Ishikawa (cell line): ENCODE measurements at regions not wholly inside any gene's neighbourhood (a gene's known extent, or its start where the extent isn't known, plus 50 kb on each side); places are given as distances from the start of the nearest gene placed in this dataset.

Experiments used
- CEBPB ChIP-seq: IDR thresholded peaks from 2 replicates; pipeline ENCODE4 v1.6.1; 2012
- CREB1 ChIP-seq: IDR thresholded peaks from 2 replicates; pipeline ENCODE4 v1.6.1; 2012; ENCODE audit warnings: low read depth
- EGR1 ChIP-seq: IDR thresholded peaks from 2 replicates; pipeline ENCODE4 v1.6.1; 2012
- EP300 ChIP-seq: IDR thresholded peaks from 2 replicates; pipeline ENCODE4 v1.6.1; 2012; ENCODE audit warnings: borderline replicate concordance
- FOXM1 ChIP-seq: IDR thresholded peaks from 2 replicates; pipeline ENCODE4 v1.6.1; 2012; ENCODE audit warnings: low read depth, borderline replicate concordance
- NFIC ChIP-seq: IDR thresholded peaks from 2 replicates; pipeline ENCODE4 v1.6.1; 2012
- RAD21 ChIP-seq: IDR thresholded peaks from 2 replicates; pipeline ENCODE4 v1.6.1; 2012; ENCODE audit warnings: low read depth
- TAF1 ChIP-seq: IDR thresholded peaks from 2 replicates; pipeline ENCODE4 v1.6.1; 2012; ENCODE audit warnings: low read depth, mild to moderate bottlenecking
- TCF12 ChIP-seq: IDR thresholded peaks from 2 replicates; pipeline ENCODE4 v1.6.1; 2012; ENCODE audit warnings: low read depth
- TEAD4 ChIP-seq: IDR thresholded peaks from 2 replicates; pipeline ENCODE4 v1.6.1; 2012
- YY1 ChIP-seq: IDR thresholded peaks from 2 replicates; pipeline ENCODE4 v1.6.1; 2012; ENCODE audit warnings: low read depth
- ZBTB7A ChIP-seq: IDR thresholded peaks from 2 replicates; pipeline ENCODE4 v1.6.1; 2012; ENCODE audit warnings: low read depth
- TF ChIP-seq, protein P1 (sequence below): IDR thresholded peaks from 2 replicates; pipeline ENCODE4 v1.6.1; 2012
- TF ChIP-seq, protein P2 (sequence below): IDR thresholded peaks from 2 replicates; pipeline ENCODE4 v1.6.1; 2012
- TF ChIP-seq, protein P3 (sequence below): IDR thresholded peaks from 2 replicates; pipeline ENCODE4 v1.6.1; 2012; ENCODE audit warnings: low read depth, mild to moderate bottlenecking

DNA sequence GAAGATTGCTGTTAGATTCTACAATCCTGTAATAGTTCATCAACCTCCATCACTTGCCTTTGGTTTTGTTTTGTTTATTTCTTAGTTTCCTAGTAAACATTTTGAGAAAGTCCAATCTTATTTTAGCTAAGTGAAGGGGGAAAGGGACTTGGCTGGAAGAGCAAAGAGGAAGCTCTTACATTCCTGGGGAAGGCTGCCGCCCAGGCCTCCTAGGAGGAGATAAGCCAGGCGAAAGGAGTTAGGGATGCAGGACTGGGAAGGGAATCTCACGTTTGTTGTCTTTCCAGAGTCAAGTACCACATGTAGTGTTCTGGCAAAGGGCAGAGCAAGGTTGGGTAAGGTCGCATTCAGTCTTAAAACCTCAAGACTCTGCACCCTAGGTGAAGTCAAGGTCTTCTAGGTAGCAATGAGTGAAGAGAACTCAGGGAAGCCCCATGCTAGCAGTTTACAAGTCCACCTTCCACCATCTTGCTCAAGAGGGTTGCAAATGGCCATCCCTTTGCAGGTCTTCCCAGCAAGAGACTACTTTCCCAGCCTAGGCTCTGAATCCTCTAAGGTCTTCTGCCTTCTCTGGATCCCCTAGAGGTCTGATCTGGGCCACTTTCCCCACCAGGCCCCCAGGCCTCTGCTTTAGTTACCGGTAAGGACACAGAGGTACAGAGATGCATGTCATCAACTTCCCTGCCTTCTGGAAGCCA, 320.7 kb downstream of the CYP26B1 start:
- TF ChIP-seq, protein P1, sequence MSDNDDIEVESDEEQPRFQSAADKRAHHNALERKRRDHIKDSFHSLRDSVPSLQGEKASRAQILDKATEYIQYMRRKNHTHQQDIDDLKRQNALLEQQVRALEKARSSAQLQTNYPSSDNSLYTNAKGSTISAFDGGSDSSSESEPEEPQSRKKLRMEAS = no peak
- TF ChIP-seq YY1 (no peak), NFIC (no peak), EGR1 (no peak), ZBTB7A (no peak), TCF12 (no peak), FOXM1 (no peak), CREB1 (no peak)

DNA sequence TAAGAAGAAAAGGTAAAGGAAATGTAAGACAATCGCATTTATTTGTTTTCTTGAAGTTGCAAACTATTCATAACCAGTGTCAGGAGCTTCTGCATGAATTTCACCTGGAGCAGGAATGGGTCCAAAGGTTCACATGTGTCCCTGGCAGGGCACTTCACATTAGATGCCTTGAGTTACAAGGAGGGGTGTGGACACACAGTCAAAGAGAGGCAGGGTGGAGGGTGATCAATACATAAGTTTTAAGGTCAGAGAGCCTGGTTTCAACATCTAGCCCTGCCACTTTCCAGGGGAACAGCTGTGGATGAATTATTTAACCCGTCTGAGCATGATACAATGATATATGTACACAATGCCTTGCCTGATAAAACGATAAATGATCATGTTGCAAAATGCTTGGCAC, 321.4 kb downstream of the CYP26B1 start:
- TF ChIP-seq ZBTB7A = no peak
- TF ChIP-seq TCF12 = no peak
- TF ChIP-seq TAF1 = no peak
- TF ChIP-seq, protein P2, sequence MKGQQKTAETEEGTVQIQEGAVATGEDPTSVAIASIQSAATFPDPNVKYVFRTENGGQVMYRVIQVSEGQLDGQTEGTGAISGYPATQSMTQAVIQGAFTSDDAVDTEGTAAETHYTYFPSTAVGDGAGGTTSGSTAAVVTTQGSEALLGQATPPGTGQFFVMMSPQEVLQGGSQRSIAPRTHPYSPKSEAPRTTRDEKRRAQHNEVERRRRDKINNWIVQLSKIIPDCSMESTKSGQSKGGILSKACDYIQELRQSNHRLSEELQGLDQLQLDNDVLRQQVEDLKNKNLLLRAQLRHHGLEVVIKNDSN = no peak
- no peak for TF ChIP-seq TEAD4
- TF ChIP-seq, protein P1 = no peak
- no peak for TF ChIP-seq NFIC
- TF ChIP-seq RAD21 = no peak
- no peak for TF ChIP-seq CREB1
- TF ChIP-seq EGR1 = no peak
- no peak for TF ChIP-seq CEBPB
- TF ChIP-seq FOXM1 = no peak
- TF ChIP-seq EP300 = no peak
- TF ChIP-seq YY1 = no peak

DNA sequence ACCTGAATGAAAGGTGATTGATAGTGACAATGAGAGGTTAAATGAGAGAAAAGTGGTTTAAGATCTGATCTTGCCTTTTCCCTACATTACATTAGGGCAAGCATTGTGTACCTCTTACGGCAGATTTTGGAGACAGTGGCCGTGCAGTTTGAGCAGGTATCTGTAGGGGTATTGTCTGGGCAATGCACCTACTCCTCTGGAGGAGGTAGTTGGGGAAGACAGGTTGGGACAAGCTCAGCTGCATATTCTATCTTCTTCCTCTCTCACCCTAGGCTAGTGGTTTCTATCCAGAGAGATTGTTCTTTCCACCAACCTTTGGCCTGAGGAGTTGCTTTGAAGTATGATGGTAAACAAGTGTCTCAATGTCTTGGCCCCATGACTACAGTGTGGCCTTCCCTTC, 323.2 kb downstream of the CYP26B1 start:
- no peak for TF ChIP-seq TCF12
- TF ChIP-seq ZBTB7A = no peak
- no peak for TF ChIP-seq FOXM1
- TF ChIP-seq CEBPB = no peak
- no peak for TF ChIP-seq NFIC
- TF ChIP-seq, protein P1 = no peak
- no peak for TF ChIP-seq YY1
- no peak for TF ChIP-seq RAD21
- TF ChIP-seq, protein P3, sequence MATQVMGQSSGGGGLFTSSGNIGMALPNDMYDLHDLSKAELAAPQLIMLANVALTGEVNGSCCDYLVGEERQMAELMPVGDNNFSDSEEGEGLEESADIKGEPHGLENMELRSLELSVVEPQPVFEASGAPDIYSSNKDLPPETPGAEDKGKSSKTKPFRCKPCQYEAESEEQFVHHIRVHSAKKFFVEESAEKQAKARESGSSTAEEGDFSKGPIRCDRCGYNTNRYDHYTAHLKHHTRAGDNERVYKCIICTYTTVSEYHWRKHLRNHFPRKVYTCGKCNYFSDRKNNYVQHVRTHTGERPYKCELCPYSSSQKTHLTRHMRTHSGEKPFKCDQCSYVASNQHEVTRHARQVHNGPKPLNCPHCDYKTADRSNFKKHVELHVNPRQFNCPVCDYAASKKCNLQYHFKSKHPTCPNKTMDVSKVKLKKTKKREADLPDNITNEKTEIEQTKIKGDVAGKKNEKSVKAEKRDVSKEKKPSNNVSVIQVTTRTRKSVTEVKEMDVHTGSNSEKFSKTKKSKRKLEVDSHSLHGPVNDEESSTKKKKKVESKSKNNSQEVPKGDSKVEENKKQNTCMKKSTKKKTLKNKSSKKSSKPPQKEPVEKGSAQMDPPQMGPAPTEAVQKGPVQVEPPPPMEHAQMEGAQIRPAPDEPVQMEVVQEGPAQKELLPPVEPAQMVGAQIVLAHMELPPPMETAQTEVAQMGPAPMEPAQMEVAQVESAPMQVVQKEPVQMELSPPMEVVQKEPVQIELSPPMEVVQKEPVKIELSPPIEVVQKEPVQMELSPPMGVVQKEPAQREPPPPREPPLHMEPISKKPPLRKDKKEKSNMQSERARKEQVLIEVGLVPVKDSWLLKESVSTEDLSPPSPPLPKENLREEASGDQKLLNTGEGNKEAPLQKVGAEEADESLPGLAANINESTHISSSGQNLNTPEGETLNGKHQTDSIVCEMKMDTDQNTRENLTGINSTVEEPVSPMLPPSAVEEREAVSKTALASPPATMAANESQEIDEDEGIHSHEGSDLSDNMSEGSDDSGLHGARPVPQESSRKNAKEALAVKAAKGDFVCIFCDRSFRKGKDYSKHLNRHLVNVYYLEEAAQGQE = no peak
- TF ChIP-seq EGR1 = no peak
- TF ChIP-seq EP300 = no peak
- TF ChIP-seq, protein P2 = no peak
- no peak for TF ChIP-seq CREB1
- TF ChIP-seq TEAD4 = no peak
- TF ChIP-seq TAF1 = no peak

DNA sequence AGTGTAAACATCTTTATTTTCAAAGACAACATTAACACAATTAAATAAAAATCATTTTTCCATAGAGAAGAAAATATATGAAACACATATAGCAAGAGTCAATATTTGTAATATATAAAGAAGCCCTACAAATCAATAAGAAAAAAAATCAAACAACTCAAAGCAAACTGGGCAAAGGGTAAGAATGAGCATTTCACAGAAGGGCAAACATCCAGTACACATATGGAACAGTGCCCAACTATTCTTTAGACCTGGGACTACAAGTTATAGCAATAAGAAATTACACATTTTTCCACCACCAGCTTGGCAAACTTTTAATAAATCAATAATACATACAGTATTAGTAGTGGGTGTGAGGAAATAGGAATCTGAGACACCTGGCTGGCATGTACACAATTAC, 324.1 kb downstream of the CYP26B1 start:
- TF ChIP-seq FOXM1 = no peak
- TF ChIP-seq EP300 = no peak
- TF ChIP-seq TCF12 = no peak
- TF ChIP-seq, protein P2 = no peak
- TF ChIP-seq YY1 = no peak
- TF ChIP-seq, protein P3 = no peak
- no peak for TF ChIP-seq ZBTB7A
- TF ChIP-seq TEAD4 = no peak
- TF ChIP-seq NFIC = no peak

DNA sequence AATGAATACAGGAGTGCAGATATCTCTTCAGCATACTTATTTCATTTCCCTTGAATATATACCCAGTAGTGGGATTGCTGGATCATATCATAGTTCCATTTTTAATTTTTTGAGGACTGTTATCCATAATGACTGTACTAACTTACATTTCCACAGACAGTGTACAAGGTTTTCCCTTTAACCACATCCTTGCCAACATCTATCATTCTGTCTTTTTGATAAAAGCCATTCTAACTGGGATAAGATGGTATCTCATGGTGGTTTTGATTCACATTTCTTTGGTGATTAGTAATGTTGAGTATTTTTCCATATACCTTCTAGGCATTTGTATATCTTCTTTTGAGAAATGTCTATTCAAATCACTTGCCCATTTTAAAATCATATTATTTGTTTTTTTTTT, 325.2 kb downstream of the CYP26B1 start:
- no peak for TF ChIP-seq TAF1
- TF ChIP-seq YY1 = no peak
